Kidney (tissue), 13 donors: ENCODE measurements at regions not wholly inside any gene's neighbourhood (a gene's known extent, or its start where the extent isn't known, plus 50 kb on each side); places are given as distances from the start of the nearest gene placed in this dataset.
"Not testable (repeated sequence)": the region's sequence is repeated elsewhere in the genome, so short reads cannot be mapped to it uniquely, and the experiment has no call there.

Source experiments
- DNase-seq, 5 donors: peaks; one replicate each; pipeline ENCODE4 v3.0.0-alpha.2; 2013 to 2020
- FAIRE-seq: peaks from 2 replicates; lab custom pipeline; 2012; peaks lifted over from hg19 to GRCh38; lab: Jason Lieb, UNC
- H3K27ac ChIP-seq, 2 donors: one replicate each; pipeline ENCODE4 v1.7.0; 2013; ENCODE audit warnings: low read depth in 2 of 2, low read length in 2 of 2, inconsistent platforms in 1 of 2
- H3K27me3 ChIP-seq: one replicate; pipeline ENCODE4 v1.7.1; 2013; ENCODE audit warnings: low read length, inconsistent platforms; ENCODE audit not compliant: control insufficient read depth, insufficient read depth
- H3K36me3 ChIP-seq, 3 donors: one replicate each; pipeline versions ENCODE4 v1.7.0 to v1.7.1; 2013; ENCODE audit warnings: low read length in 3 of 3, control low read depth in 1 of 3, inconsistent platforms in 1 of 3; ENCODE audit not compliant: insufficient read depth in 3 of 3, control insufficient read depth in 2 of 3
- H3K4me1 ChIP-seq, 3 donors: one replicate each; pipeline versions ENCODE4 v1.7.0 to v1.7.1; 2013; ENCODE audit warnings: low read length in 3 of 3, inconsistent platforms in 1 of 3, low read depth in 1 of 3; ENCODE audit not compliant: control insufficient read depth in 2 of 3, insufficient read depth in 2 of 3
- H3K4me3 ChIP-seq, 3 donors: one replicate each; pipeline versions ENCODE4 v1.7.0 to v1.8.1; 2013; ENCODE audit warnings: low read length in 3 of 3, control low read depth in 1 of 3, inconsistent platforms in 1 of 3
- H3K9ac ChIP-seq, 3 donors: one replicate each; pipeline versions ENCODE4 v1.7.0 to v1.7.1; 2013; ENCODE audit warnings: low read length in 3 of 3, control low read depth in 1 of 3, inconsistent platforms in 1 of 3
- H3K9me3 ChIP-seq, 3 donors: one replicate each; pipeline versions ENCODE4 v1.7.0 to v1.7.1; 2013; ENCODE audit warnings: low read length in 3 of 3, control low read depth in 1 of 3, inconsistent platforms in 1 of 3; ENCODE audit not compliant: control insufficient read depth in 2 of 3, insufficient read depth in 1 of 3
- intact Hi-C: fragments of 100-400 bp; cut with DNase I; formaldehyde crosslinking; loops from one replicate; pipeline ENCODE4 v1.11.1; 2022
- TF ChIP-seq, protein P1 (sequence below): IDR thresholded peaks from 3 replicates; pipeline ENCODE4 v1.5.1; 2012; ENCODE audit warnings: mild to moderate bottlenecking, moderate library complexity, borderline replicate concordance; ENCODE audit not compliant: insufficient read depth; ENCODE audit errors: extremely low read depth
- donor health status: control.
- donor health status: control.
- donor health status: control.
- donor health status: control.
- donor health status: control.
- donor health status: DM: yes; HTN: yes; CAD: no.
- donor health status: Normal renal cell carcinoma (clear cell type).

GRCh38 chr1:121594096-121594495, 409.3 kb downstream of the SRGAP2C start:
- Histone ChIP-seq H3K27me3 (no peaks in the 10 kb centered on the region), H3K9me3 (no peaks in the 10 kb centered on the region), H3K4me3 (no peak overlapping the region), H3K9ac (no peak overlapping the region), H3K36me3 (no peaks in the 10 kb centered on the region), H3K4me1 (no peaks in the 10 kb centered on the region), H3K27ac (no peak overlapping the region)
- TF ChIP-seq, protein P1, sequence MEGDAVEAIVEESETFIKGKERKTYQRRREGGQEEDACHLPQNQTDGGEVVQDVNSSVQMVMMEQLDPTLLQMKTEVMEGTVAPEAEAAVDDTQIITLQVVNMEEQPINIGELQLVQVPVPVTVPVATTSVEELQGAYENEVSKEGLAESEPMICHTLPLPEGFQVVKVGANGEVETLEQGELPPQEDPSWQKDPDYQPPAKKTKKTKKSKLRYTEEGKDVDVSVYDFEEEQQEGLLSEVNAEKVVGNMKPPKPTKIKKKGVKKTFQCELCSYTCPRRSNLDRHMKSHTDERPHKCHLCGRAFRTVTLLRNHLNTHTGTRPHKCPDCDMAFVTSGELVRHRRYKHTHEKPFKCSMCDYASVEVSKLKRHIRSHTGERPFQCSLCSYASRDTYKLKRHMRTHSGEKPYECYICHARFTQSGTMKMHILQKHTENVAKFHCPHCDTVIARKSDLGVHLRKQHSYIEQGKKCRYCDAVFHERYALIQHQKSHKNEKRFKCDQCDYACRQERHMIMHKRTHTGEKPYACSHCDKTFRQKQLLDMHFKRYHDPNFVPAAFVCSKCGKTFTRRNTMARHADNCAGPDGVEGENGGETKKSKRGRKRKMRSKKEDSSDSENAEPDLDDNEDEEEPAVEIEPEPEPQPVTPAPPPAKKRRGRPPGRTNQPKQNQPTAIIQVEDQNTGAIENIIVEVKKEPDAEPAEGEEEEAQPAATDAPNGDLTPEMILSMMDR, result no peak
- DNase-seq (no peak), FAIRE-seq (no peak)
- intact Hi-C loops, result no loop called here

DNA sequence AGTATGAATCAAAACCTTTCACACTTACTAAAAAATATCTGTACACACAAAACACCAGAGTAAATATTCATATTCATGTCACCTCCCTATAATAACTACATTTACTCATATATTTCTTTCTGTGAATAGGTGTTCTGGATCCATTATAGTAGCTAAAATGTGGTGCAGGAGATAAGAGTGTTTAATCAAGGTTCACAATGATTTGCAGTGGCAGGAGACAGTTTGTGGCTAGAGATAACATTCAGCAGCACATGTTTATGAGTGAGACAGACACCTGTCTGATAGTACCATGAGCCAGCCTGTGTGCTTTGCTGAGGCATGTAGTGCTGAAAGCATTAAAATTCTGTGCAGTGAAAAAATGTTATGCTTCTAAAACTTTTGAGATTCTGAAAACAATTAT, 410.3 kb downstream of the SRGAP2C start:
- Histone ChIP-seq H3K9me3 (no peaks in the 10 kb centered on the region), H3K9ac (no peak overlapping the region), H3K4me3 (no peak overlapping the region), H3K27me3 (no peaks in the 10 kb centered on the region), H3K4me1 (no peaks in the 10 kb centered on the region), H3K27ac (no peak overlapping the region), H3K36me3 (no peaks in the 10 kb centered on the region)
- no peak for DNase-seq
- no peak for FAIRE-seq
- TF ChIP-seq, protein P1, result no peak
- intact Hi-C loops, result no loop called here

- H3K9ac ChIP-seq, H3K27ac ChIP-seq, H3K27me3 ChIP-seq, FAIRE-seq, DNase-seq, H3K9me3 ChIP-seq, H3K4me1 ChIP-seq, intact Hi-C loops, H3K4me3 ChIP-seq, H3K36me3 ChIP-seq: not testable (repeated sequence)
These were observed 420.2 kb downstream of the SRGAP2C start for GRCh38 chr1:121604843-121605444.

- H3K4me1 ChIP-seq, intact Hi-C loops, H3K36me3 ChIP-seq, H3K9ac ChIP-seq, DNase-seq, H3K9me3 ChIP-seq, H3K4me3 ChIP-seq, H3K27ac ChIP-seq, FAIRE-seq, H3K27me3 ChIP-seq: not testable (repeated sequence)
These were observed 422.7 kb downstream of the SRGAP2C start for GRCh38 chr1:121607499-121607898.
